Mesendoderm (in vitro differentiated cells): ENCODE measurements at regions not wholly inside any gene's neighbourhood (a gene's known extent, or its start where the extent isn't known, plus 50 kb on each side); places are given as distances from the start of the nearest gene placed in this dataset.
A peak's percentile ranks its signal among the peaks of the same experiment; 100 is the strongest.

ENCODE experiments used
- DNase-seq: peaks from one replicate; pipeline ENCODE4 v3.0.0; 2013
- H2AK5ac ChIP-seq: 2 replicates; pipeline ENCODE4 v1.6.1; 2013; ENCODE audit warnings: low read length, inconsistent platforms
- H2BK120ac ChIP-seq: 2 replicates; pipeline ENCODE4 v1.6.1; 2013; ENCODE audit warnings: low read depth, mild to moderate bottlenecking, low read length, moderate library complexity, mixed read lengths
- H2BK15ac ChIP-seq: replicated peaks from 2 replicates; pipeline ENCODE4 v1.6.1; 2013; ENCODE audit warnings: low read depth, mild to moderate bottlenecking, moderate library complexity
- H2BK5ac ChIP-seq: 2 replicates; pipeline ENCODE4 v1.6.1; 2013; ENCODE audit warnings: low read length, inconsistent platforms
- H3K18ac ChIP-seq: 2 replicates; pipeline ENCODE4 v1.6.1; 2013; ENCODE audit warnings: mild to moderate bottlenecking, low read length, mixed read lengths
- H3K23ac ChIP-seq: one replicate; pipeline ENCODE4 v1.6.1; 2013; ENCODE audit warnings: low read length
- H3K27ac ChIP-seq: 2 replicates; pipeline ENCODE4 v1.5.1; 2013; ENCODE audit warnings: low read depth, mild to moderate bottlenecking, inconsistent platforms, low read length, moderate library complexity
- H3K27me3 ChIP-seq: 2 replicates; pipeline ENCODE4 v1.6.1; 2013; ENCODE audit warnings: low read length, control low read depth, mild to moderate bottlenecking, inconsistent platforms; ENCODE audit not compliant: insufficient read depth, poor library complexity
- H3K36me3 ChIP-seq: 2 replicates; pipeline ENCODE4 v1.6.1; 2013; ENCODE audit warnings: low read length, inconsistent platforms; ENCODE audit not compliant: control insufficient read depth, insufficient read depth
- H3K4ac ChIP-seq: one replicate; pipeline ENCODE4 v1.6.1; 2013; ENCODE audit warnings: low read depth, mild to moderate bottlenecking, low read length, moderate library complexity
- H3K4me1 ChIP-seq: 2 replicates; pipeline ENCODE4 v1.6.1; 2013; ENCODE audit warnings: low read depth, low read length, inconsistent platforms; ENCODE audit not compliant: control insufficient read depth
- H3K4me2 ChIP-seq: 2 replicates; pipeline ENCODE4 v1.6.1; 2013; ENCODE audit warnings: low read length
- H3K4me3 ChIP-seq: 2 replicates; pipeline ENCODE4 v1.5.1; 2013; ENCODE audit warnings: mild to moderate bottlenecking, low read length
- H3K56ac ChIP-seq: one replicate; pipeline ENCODE4 v1.6.1; 2013; ENCODE audit warnings: low read length
- H3K79me1 ChIP-seq: 2 replicates; pipeline ENCODE4 v1.6.1; 2013; ENCODE audit warnings: low read length, inconsistent platforms
- H3K79me2 ChIP-seq: 2 replicates; pipeline ENCODE4 v1.6.1; 2013; ENCODE audit warnings: mild to moderate bottlenecking, low read length; ENCODE audit not compliant: control insufficient read depth, insufficient read depth
- H3K9ac ChIP-seq: 2 replicates; pipeline ENCODE4 v1.6.1; 2013; ENCODE audit warnings: low read length, inconsistent platforms
- H4K5ac ChIP-seq: one replicate; pipeline ENCODE4 v1.6.1; 2013; ENCODE audit warnings: low read length
- H4K8ac ChIP-seq: one replicate; pipeline ENCODE4 v1.6.1; 2013; ENCODE audit warnings: low read depth, mild to moderate bottlenecking, control low read depth, low read length, moderate library complexity
- WGBS: extraction: QIAGEN DNeasy Blood & Tissue Kit; methylation state at CpG from one replicate; pipeline ENCODE4 v1.1.7; 2013; ENCODE audit warnings: low lambda C conversion rate, missing lambda C conversion rate; ENCODE audit not compliant: insufficient coverage; ENCODE audit errors: extremely low coverage; 5-methylcytosine and 5-hydroxymethylcytosine counted together

DNA sequence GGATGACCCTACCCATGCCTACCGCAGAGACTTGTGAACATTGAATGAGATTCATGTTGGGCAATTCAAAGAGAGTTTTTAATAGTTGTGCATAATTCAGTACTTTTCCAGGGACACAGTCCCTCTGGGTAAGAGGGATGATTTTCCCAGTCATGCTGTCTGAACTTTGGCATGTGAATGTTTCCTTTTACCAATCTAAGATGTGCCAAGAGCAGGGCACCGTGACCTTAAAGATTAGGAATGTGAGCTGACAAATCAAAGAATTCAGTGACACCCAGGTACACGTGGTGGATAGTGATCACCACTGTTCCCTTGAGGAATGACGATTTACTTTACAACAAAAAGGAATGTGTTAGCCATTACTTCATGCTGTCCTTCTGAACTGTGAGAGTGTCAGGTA, 515.6 kb downstream of the PPARGC1A start:
- no peak overlapping the region for H3K23ac ChIP-seq
- H3K27me3 ChIP-seq: no peaks in the 10 kb centered on the region
- H3K36me3 ChIP-seq: no peaks in the 10 kb centered on the region
- H2AK5ac ChIP-seq: no peak overlapping the region
- H4K5ac ChIP-seq: no peak overlapping the region
- H4K8ac ChIP-seq: no peak overlapping the region
- H3K79me1 ChIP-seq: no peaks in the 10 kb centered on the region
- H3K56ac ChIP-seq: no peak overlapping the region
- H3K79me2 ChIP-seq: no peaks in the 10 kb centered on the region
- H2BK15ac ChIP-seq: no peak overlapping the region
- no peak overlapping the region for H3K18ac ChIP-seq
- WGBS: no CpG with 5 or more reads among the region's 4 CpGs
- H3K4me2 ChIP-seq: no peak overlapping the region
- no peak overlapping the region for H2BK120ac ChIP-seq
- H3K4ac ChIP-seq: no peak overlapping the region
- peak; percentile 65 for DNase-seq
- no peak overlapping the region for H2BK5ac ChIP-seq
- H3K4me1 ChIP-seq: no peaks in the 10 kb centered on the region
- no peak overlapping the region for H3K9ac ChIP-seq
- H3K4me3 ChIP-seq: no peak overlapping the region
- no peak overlapping the region for H3K27ac ChIP-seq

DNA sequence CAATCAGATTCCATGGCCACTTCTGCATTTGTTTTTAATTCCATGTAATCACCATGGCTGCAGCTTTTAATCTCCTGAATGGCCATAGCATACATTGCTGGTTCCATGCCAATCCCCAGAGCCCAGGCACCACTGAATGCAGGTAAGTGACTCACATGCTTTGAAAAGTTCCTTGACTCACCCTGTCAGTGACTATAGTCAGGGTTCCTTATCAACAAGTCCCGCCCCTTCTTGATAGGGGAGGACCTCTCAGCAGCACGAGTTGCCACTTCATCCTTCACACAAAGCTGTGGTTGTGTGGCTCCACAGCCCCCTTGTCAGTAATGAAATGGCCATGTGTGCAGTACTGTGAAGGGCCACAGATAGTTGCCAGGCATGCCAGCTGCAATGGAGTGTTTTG, 516.6 kb downstream of the PPARGC1A start:
- H3K4me2 ChIP-seq: no peak overlapping the region
- no peak overlapping the region for H4K5ac ChIP-seq
- H2AK5ac ChIP-seq: no peak overlapping the region
- H2BK5ac ChIP-seq: no peak overlapping the region
- H3K23ac ChIP-seq: no peak overlapping the region
- no peak overlapping the region for H2BK15ac ChIP-seq
- no peaks in the 10 kb centered on the region for H3K4me1 ChIP-seq
- H3K36me3 ChIP-seq: no peaks in the 10 kb centered on the region
- H3K56ac ChIP-seq: no peak overlapping the region
- no peak overlapping the region for H2BK120ac ChIP-seq
- H3K4ac ChIP-seq: no peak overlapping the region
- H3K79me1 ChIP-seq: no peaks in the 10 kb centered on the region
- no CpG with 5 or more reads among the region's 2 CpGs for whole genome bisulfite sequencing
- H3K27me3 ChIP-seq: no peaks in the 10 kb centered on the region
- H3K4me3 ChIP-seq: no peak overlapping the region
- H3K27ac ChIP-seq: no peak overlapping the region
- no peak overlapping the region for H4K8ac ChIP-seq
- peak; percentile 87 for DNase-seq
- no peak overlapping the region for H3K18ac ChIP-seq
- H3K79me2 ChIP-seq: no peaks in the 10 kb centered on the region
- no peak overlapping the region for H3K9ac ChIP-seq

DNA sequence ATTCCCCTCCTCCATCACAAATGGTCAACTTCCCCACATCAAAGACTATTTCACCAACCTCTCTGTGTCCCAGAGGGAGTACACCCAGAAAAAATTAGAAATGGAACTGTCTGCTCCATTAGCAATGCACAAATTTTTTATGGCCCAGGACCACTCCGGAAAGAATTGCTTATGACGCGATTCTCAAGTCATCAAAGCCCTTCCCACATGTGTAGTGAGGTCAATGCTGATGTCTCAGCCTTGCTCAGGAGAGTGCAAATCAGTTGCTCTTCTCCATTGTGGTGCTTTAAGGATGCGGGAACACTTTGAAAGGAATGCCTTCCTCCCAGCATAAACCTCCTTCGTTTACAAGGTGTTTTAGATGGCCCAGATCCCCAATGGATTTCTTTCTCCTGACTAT, 518.3 kb downstream of the PPARGC1A start:
- Histone ChIP-seq H3K36me3 (no peaks in the 10 kb centered on the region), H3K9ac (no peak overlapping the region), H3K4me2 (no peak overlapping the region), H2AK5ac (no peak overlapping the region), H3K18ac (no peak overlapping the region), H2BK15ac (no peak overlapping the region), H2BK120ac (no peak overlapping the region), H3K27ac (no peak overlapping the region), H4K8ac (no peak overlapping the region), H4K5ac (no peak overlapping the region), H3K4ac (no peak overlapping the region), H3K4me1 (no peaks in the 10 kb centered on the region), H3K27me3 (no peaks in the 10 kb centered on the region), H3K79me1 (no peaks in the 10 kb centered on the region), H3K23ac (no peak overlapping the region), H2BK5ac (no peak overlapping the region), H3K56ac (no peak overlapping the region), H3K4me3 (no peak overlapping the region), H3K79me2 (no peaks in the 10 kb centered on the region)
- WGBS: no CpG with 5 or more reads among the region's 5 CpGs
- no peak for DNase-seq

DNA sequence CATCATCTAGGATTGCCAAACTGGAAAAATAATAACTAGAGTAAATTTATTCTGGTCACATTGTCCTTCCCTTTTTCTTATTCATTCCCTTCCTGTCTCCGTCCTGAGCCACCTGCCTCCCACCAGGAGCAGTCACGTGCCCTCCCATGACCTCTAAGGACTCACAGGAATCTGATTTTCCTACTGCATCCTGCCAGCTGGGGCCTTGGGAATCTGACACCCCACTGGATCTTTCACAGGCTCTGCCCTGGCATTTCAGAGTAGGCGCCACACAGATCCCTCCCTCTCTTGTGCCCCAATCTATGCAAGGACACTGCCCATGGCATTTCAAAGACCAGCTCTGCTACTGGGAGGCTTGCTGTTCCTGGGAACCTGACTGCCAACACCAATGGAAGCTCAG, 520.5 kb downstream of the PPARGC1A start:
- DNase-seq: peak; percentile 39
- H3K4me3 ChIP-seq: no peak overlapping the region
- H3K79me2 ChIP-seq: no peaks in the 10 kb centered on the region
- no peak overlapping the region for H3K56ac ChIP-seq
- H3K9ac ChIP-seq: no peak overlapping the region
- no peaks in the 10 kb centered on the region for H3K36me3 ChIP-seq
- WGBS: no CpG with 5 or more reads among the region's 3 CpGs
- no peak overlapping the region for H3K4me2 ChIP-seq
- H2BK120ac ChIP-seq: no peak overlapping the region
- no peak overlapping the region for H3K4ac ChIP-seq
- no peaks in the 10 kb centered on the region for H3K79me1 ChIP-seq
- no peak overlapping the region for H2BK15ac ChIP-seq
- H2BK5ac ChIP-seq: no peak overlapping the region
- no peak overlapping the region for H3K18ac ChIP-seq
- no peak overlapping the region for H3K23ac ChIP-seq
- no peaks in the 10 kb centered on the region for H3K4me1 ChIP-seq
- no peak overlapping the region for H4K5ac ChIP-seq
- H2AK5ac ChIP-seq: no peak overlapping the region
- no peak overlapping the region for H4K8ac ChIP-seq
- no peaks in the 10 kb centered on the region for H3K27me3 ChIP-seq
- no peak overlapping the region for H3K27ac ChIP-seq

DNA sequence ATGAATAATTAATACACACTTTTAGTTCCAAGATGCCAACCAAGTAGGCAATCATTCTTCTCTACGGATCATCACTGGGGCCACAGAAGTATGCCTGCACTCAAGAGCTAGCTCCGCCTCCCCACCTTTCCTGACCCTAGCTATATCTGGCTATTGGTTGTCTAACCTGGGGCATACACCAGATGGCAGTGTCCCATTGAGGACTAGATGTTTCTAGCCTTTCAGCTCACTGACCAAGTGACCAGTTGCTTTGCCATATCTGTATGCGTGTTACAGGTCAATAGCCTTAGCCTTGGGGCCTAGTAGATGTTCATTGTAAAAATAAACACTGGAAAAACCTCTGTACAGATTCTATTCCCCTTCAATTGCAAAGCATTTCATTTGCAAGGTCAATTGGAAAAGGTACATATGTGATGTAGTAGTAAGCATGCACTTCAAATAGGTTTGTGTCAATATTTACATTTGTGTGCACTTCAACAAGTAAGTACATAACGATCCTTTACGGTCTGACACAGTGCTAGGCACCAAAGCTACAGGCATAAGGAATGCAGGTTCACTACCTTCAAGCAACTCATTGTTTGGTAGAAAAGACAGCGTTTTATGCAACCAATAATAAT, 521.7 kb downstream of the PPARGC1A start:
- peak; percentile 71 for DNase-seq
- H3K4me2 ChIP-seq: no peak overlapping the region
- H3K79me2 ChIP-seq: no peaks in the 10 kb centered on the region
- H2BK120ac ChIP-seq: no peak overlapping the region
- H3K23ac ChIP-seq: no peak overlapping the region
- H4K8ac ChIP-seq: no peak overlapping the region
- H2BK15ac ChIP-seq: no peak overlapping the region
- H3K4me3 ChIP-seq: no peak overlapping the region
- no peaks in the 10 kb centered on the region for H3K79me1 ChIP-seq
- H3K9ac ChIP-seq: no peak overlapping the region
- H3K27me3 ChIP-seq: no peaks in the 10 kb centered on the region
- H2BK5ac ChIP-seq: no peak overlapping the region
- H3K18ac ChIP-seq: no peak overlapping the region
- no peak overlapping the region for H3K4ac ChIP-seq
- no peak overlapping the region for H2AK5ac ChIP-seq
- WGBS: no CpG with 5 or more reads among the region's 6 CpGs
- H3K4me1 ChIP-seq: no peaks in the 10 kb centered on the region
- H3K36me3 ChIP-seq: no peaks in the 10 kb centered on the region
- H3K27ac ChIP-seq: no peak overlapping the region
- no peak overlapping the region for H4K5ac ChIP-seq
- no peak overlapping the region for H3K56ac ChIP-seq

DNA sequence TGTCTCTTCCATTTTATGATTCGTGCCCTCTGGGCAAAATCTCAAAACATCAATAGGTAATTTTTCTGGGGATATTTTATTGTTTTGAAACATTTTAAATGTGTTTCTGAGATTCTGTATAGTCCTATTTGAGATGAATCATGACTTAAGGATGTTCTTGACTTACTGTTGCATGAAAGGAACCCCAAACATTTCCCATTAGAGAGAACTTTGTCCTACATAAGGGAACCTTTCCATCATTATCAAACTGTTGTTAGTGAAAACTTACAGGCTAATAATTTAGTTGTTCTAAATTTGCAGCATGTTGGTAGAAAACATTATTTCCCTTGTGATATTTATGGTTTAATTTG, 523.3 kb downstream of the PPARGC1A start:
- no peak overlapping the region for H2AK5ac ChIP-seq
- no peak overlapping the region for H3K9ac ChIP-seq
- H3K18ac ChIP-seq: no peak overlapping the region
- H3K4me1 ChIP-seq: no peaks in the 10 kb centered on the region
- no peak overlapping the region for H3K27ac ChIP-seq
- no peak overlapping the region for H3K23ac ChIP-seq
- H3K4me3 ChIP-seq: no peak overlapping the region
- DNase-seq: no peak
- no peak overlapping the region for H2BK120ac ChIP-seq
- no peak overlapping the region for H2BK15ac ChIP-seq
- H3K27me3 ChIP-seq: no peaks in the 10 kb centered on the region
- no peak overlapping the region for H3K4me2 ChIP-seq
- H4K8ac ChIP-seq: no peak overlapping the region
- no peak overlapping the region for H3K4ac ChIP-seq
- no CpG with 5 or more reads among the region's 1 CpG for WGBS
- H3K79me1 ChIP-seq: no peaks in the 10 kb centered on the region
- no peaks in the 10 kb centered on the region for H3K79me2 ChIP-seq
- no peak overlapping the region for H2BK5ac ChIP-seq
- H3K36me3 ChIP-seq: no peaks in the 10 kb centered on the region
- H3K56ac ChIP-seq: no peak overlapping the region
- no peak overlapping the region for H4K5ac ChIP-seq
